GM12864 (cell line): ENCODE measurements at regions not wholly inside any gene's neighbourhood (a gene's known extent, or its start where the extent isn't known, plus 50 kb on each side); places are given as distances from the start of the nearest gene placed in this dataset.

ENCODE experiments used
- DNase-seq: peaks from one replicate; pipeline ENCODE4 v3.0.0-alpha.2; 2011; ENCODE audit warnings: low read depth
- H3K4me3 ChIP-seq: 2 replicates; pipeline ENCODE4 v1.5.1; 2011; ENCODE audit warnings: mild to moderate bottlenecking, low read depth, low read length, control low read depth
- CTCF ChIP-seq: IDR thresholded peaks from 2 replicates; pipeline ENCODE4 v1.5.1; 2011; ENCODE audit warnings: low read depth, mild to moderate bottlenecking, moderate library complexity, low read length, control low read depth, inconsistent platforms; ENCODE audit errors: missing control alignments

- no peak overlapping the region for H3K4me3 ChIP-seq
- TF ChIP-seq CTCF: no peak
- DNase-seq: no peak
These were observed 127.9 kb upstream of the NECTIN1 start for GRCh38 chr11:119856681-119857485.

GRCh38 chr11:119855066-119855465, 126.1 kb upstream of the NECTIN1 start:
- no peak for DNase-seq
- TF ChIP-seq CTCF: no peak
- H3K4me3 ChIP-seq: no peak overlapping the region

GRCh38 chr11:119854521-119854920, 125.5 kb upstream of the NECTIN1 start:
- no peak overlapping the region for H3K4me3 ChIP-seq
- DNase-seq: no peak
- no peak for TF ChIP-seq CTCF

- H3K4me3 ChIP-seq: no peak overlapping the region
- no peak for TF ChIP-seq CTCF
- DNase-seq: no peak
These were observed 124.8 kb upstream of the NECTIN1 start for GRCh38 chr11:119853581-119854360.

GRCh38 chr11:119852741-119853140, 123.7 kb upstream of the NECTIN1 start:
- H3K4me3 ChIP-seq: no peak overlapping the region
- no peak for DNase-seq
- no peak for TF ChIP-seq CTCF

GRCh38 chr11:119850822-119851409, 121.9 kb upstream of the NECTIN1 start:
- no peak for DNase-seq
- TF ChIP-seq CTCF: no peak
- no peak overlapping the region for H3K4me3 ChIP-seq
